ENCODE measurements at regions not wholly inside any gene's neighbourhood (a gene's known extent, or its start where the extent isn't known, plus 50 kb on each side); places are given as distances from the start of the nearest gene placed in this dataset.
"Not testable (repeated sequence)": the region's sequence is repeated elsewhere in the genome, so short reads cannot be mapped to it uniquely, and the experiment has no call there.

GRCh38 chr11:45410391-45411227, 124.5 kb upstream of the SYT13 start:
- DNase-seq (ENCODE audit: low read depth, low spot score): no peak

GRCh38 chr11:45409587-45409986, 123.4 kb upstream of the SYT13 start:
- DNase-seq (ENCODE audit: low read depth, low spot score): no peak

- DNase-seq (ENCODE audit: low read depth, low spot score): no peak
Measured at GRCh38 chr11:45407226-45407625, 121.1 kb upstream of the SYT13 start.

- no peak for DNase-seq (ENCODE audit: low read depth, low spot score)
Measured at GRCh38 chr11:45405916-45406670, 120.0 kb upstream of the SYT13 start.

GRCh38 chr11:45403521-45403920, 117.4 kb upstream of the SYT13 start:
- DNase-seq (ENCODE audit: low read depth, low spot score): not testable (repeated sequence)

- no peak for DNase-seq (ENCODE audit: low read depth, low spot score)
Measured at GRCh38 chr11:45402049-45402630, 116.0 kb upstream of the SYT13 start.

- no peak for DNase-seq (ENCODE audit: low read depth, low spot score)
Measured at GRCh38 chr11:45400591-45400990, 114.5 kb upstream of the SYT13 start.

- DNase-seq (ENCODE audit: low read depth, low spot score): no peak
Measured at GRCh38 chr11:45399166-45399565, 113.0 kb upstream of the SYT13 start.

GRCh38 chr11:45398325-45398724, 112.2 kb upstream of the SYT13 start:
- no peak for DNase-seq (ENCODE audit: low read depth, low spot score)

GRCh38 chr11:45396394-45396793, 110.3 kb upstream of the SYT13 start:
- no peak for DNase-seq (ENCODE audit: low read depth, low spot score)

- no peak for DNase-seq (ENCODE audit: low read depth, low spot score)
Measured at GRCh38 chr11:45395947-45396346, 109.8 kb upstream of the SYT13 start.

- DNase-seq (ENCODE audit: low read depth, low spot score): no peak
Measured at GRCh38 chr11:45395421-45395820, 109.3 kb upstream of the SYT13 start.

GRCh38 chr11:45394294-45395085, 108.3 kb upstream of the SYT13 start:
- DNase-seq (ENCODE audit: low read depth, low spot score): no peak

- DNase-seq (ENCODE audit: low read depth, low spot score): no peak
Measured at GRCh38 chr11:45393826-45394225, 107.7 kb upstream of the SYT13 start.

GRCh38 chr11:45393334-45393733, 107.2 kb upstream of the SYT13 start:
- DNase-seq (ENCODE audit: low read depth, low spot score): no peak

- no peak for DNase-seq (ENCODE audit: low read depth, low spot score)
Measured at GRCh38 chr11:45392591-45393091, 106.5 kb upstream of the SYT13 start.

GRCh38 chr11:45392154-45392553, 106.0 kb upstream of the SYT13 start:
- no peak for DNase-seq (ENCODE audit: low read depth, low spot score)

GRCh38 chr11:45391168-45391850, 105.2 kb upstream of the SYT13 start:
- no peak for DNase-seq (ENCODE audit: low read depth, low spot score)

GRCh38 chr11:45390407-45390806, 104.3 kb upstream of the SYT13 start:
- no peak for DNase-seq (ENCODE audit: low read depth, low spot score)

GRCh38 chr11:45388472-45388871, 102.3 kb upstream of the SYT13 start:
- no peak for DNase-seq (ENCODE audit: low read depth, low spot score)

- DNase-seq (ENCODE audit: low read depth, low spot score): not testable (repeated sequence)
Measured at GRCh38 chr11:45387885-45388284, 101.7 kb upstream of the SYT13 start.

All from smooth muscle cell of the brain vasculature (primary cell).